Keratinocyte (primary cell): ENCODE measurements at regions not wholly inside any gene's neighbourhood (a gene's known extent, or its start where the extent isn't known, plus 50 kb on each side); places are given as distances from the start of the nearest gene placed in this dataset.

ENCODE experiments used
- DNase-seq: peaks from one replicate; pipeline ENCODE4 v3.0.0-alpha.2; 2011; ENCODE audit warnings: low read depth, missing footprints, low spot score
- FAIRE-seq: peaks from 2 replicates; lab custom pipeline; 2011; peaks lifted over from hg19 to GRCh38; lab: Jason Lieb, UNC
- H2AFZ ChIP-seq: 2 replicates; pipeline ENCODE4 v1.6.0; 2012; ENCODE audit warnings: low read length, control low read depth, inconsistent platforms; ENCODE audit not compliant: control insufficient read depth
- H3K27ac ChIP-seq: 2 replicates; pipeline ENCODE4 v1.5.1; 2011; ENCODE audit warnings: low read length; ENCODE audit not compliant: control insufficient read depth, insufficient read depth
- H3K27me3 ChIP-seq: 3 replicates; pipeline ENCODE4 v1.6.0; 2011; ENCODE audit warnings: low read length; ENCODE audit not compliant: control insufficient read depth, insufficient read depth; ENCODE audit errors: extremely low read depth
- H3K36me3 ChIP-seq, 2 experiments: 2 replicates in 1 of 2; 3 replicates in 1 of 2; pipeline ENCODE4 v1.5.1; 2011; ENCODE audit warnings: low read length in 2 of 2, mild to moderate bottlenecking in 1 of 2; ENCODE audit not compliant: control insufficient read depth in 2 of 2, insufficient read depth in 2 of 2; ENCODE audit errors: extremely low read depth in 1 of 2
- H3K4me1 ChIP-seq: 3 replicates; pipeline ENCODE4 v1.5.1; 2011; ENCODE audit warnings: low read length; ENCODE audit not compliant: control insufficient read depth, insufficient read depth; ENCODE audit errors: extremely low read depth
- H3K4me2 ChIP-seq: 3 replicates; pipeline ENCODE4 v1.6.0; 2011; ENCODE audit warnings: low read depth, low read length; ENCODE audit not compliant: control insufficient read depth, insufficient read depth; ENCODE audit errors: extremely low read depth
- H3K4me3 ChIP-seq, 3 experiments: fragments of 200-600 bp in 1 of 3; sonication (generic) in 1 of 3; 2 replicates in 2 of 3; 3 replicates in 1 of 3; pipeline ENCODE4 v1.5.1; 2011 to 2016; ENCODE audit warnings: low read length in 3 of 3, mild to moderate bottlenecking in 3 of 3, control low read depth in 2 of 3, inconsistent platforms in 1 of 3, low read depth in 1 of 3, mixed read lengths in 1 of 3, mixed run types in 1 of 3, moderate library complexity in 1 of 3; ENCODE audit not compliant: control insufficient read depth in 2 of 3, insufficient read depth in 2 of 3; ENCODE audit errors: extremely low read depth in 1 of 3
- H3K79me2 ChIP-seq: 2 replicates; pipeline ENCODE4 v1.6.0; 2012; ENCODE audit warnings: low read length; ENCODE audit not compliant: control insufficient read depth, insufficient read depth
- H3K9ac ChIP-seq: 3 replicates; pipeline ENCODE4 v1.6.0; 2011; ENCODE audit warnings: low read length; ENCODE audit not compliant: control insufficient read depth, insufficient read depth; ENCODE audit errors: extremely low read depth
- H3K9me1 ChIP-seq: 3 replicates; pipeline ENCODE4 v1.6.0; 2011; ENCODE audit warnings: low read length; ENCODE audit not compliant: control insufficient read depth, insufficient read depth; ENCODE audit errors: extremely low read depth
- H3K9me3 ChIP-seq: 2 replicates; pipeline ENCODE4 v1.5.1; 2012; ENCODE audit warnings: low read depth, low read length; ENCODE audit not compliant: control insufficient read depth
- H4K20me1 ChIP-seq: 3 replicates; pipeline ENCODE4 v1.6.0; 2011; ENCODE audit warnings: low read length; ENCODE audit not compliant: control insufficient read depth, insufficient read depth; ENCODE audit errors: extremely low read depth
- CTCF ChIP-seq, 3 experiments: IDR thresholded peaks in 1 of 3; conservative IDR thresholded peaks in 1 of 3; optimal IDR thresholded peaks in 1 of 3; 2 replicates in 2 of 3; 3 replicates in 1 of 3; pipeline versions ENCODE3 to v1.5.1; 2011; ENCODE audit warnings: low read length in 3 of 3, mild to moderate bottlenecking in 3 of 3, moderate library complexity in 2 of 3, control low read depth in 1 of 3, inconsistent platforms in 1 of 3; ENCODE audit not compliant: insufficient read depth in 2 of 3; ENCODE audit errors: extremely low read depth in 1 of 3
- EZH2 ChIP-seq: IDR thresholded peaks from one replicate; pipeline ENCODE4 v1.6.1; 2012; ENCODE audit warnings: inconsistent platforms, mild to moderate bottlenecking, low read length, moderate library complexity
- dilution Hi-C: fragments of 300-500 bp; cut with MboI; formaldehyde crosslinking; loops from one replicate; pipeline ENCODE4 v1.7.0; 2020; ENCODE audit warnings: low sequenced_read_pairs; ENCODE audit not compliant: extremely low pct_ligation_motif_present

DNA sequence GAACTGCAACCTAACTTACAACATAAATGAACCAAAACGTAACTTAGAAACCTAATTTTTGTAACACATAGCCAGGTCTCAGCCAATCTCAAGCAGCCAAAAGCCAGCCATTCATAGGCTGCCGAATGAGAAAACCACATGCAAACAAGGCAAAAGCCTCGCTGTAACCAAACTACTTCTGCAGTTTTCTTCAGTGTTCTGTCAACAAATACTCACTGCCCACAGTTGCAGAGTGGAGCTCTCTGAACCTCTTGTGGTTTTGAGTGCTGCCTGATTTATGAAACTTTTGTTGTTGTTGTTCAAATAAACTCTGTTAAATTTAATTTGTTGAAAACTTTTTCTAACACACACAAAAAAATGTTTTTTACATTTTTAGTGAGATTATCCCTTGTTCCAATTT lies 251.2 kb downstream of the PAPSS1 start:
- no peak overlapping the region for H3K27ac ChIP-seq
- no peak for FAIRE-seq
- H3K4me2 ChIP-seq: no peak overlapping the region
- H4K20me1 ChIP-seq: no peaks in the 10 kb centered on the region
- H3K79me2 ChIP-seq: no peaks in the 10 kb centered on the region
- no peak overlapping the region for H3K9ac ChIP-seq
- no peaks in the 10 kb centered on the region for H3K9me3 ChIP-seq
- TF ChIP-seq EZH2 (no peak), CTCF (optimal IDR thresholded peaks at IDR 0.05 in 1 of 3, IDR thresholded peaks at IDR 0.05 in 1 of 3, conservative IDR thresholded peaks at IDR 0.05 in 1 of 3; ENCODE audit: extremely low read depth in 1 of 3, insufficient read depth in 2 of 3, low read length in 3 of 3) (no peak)
- H3K36me3 ChIP-seq: no peaks in the 10 kb centered on the region
- H3K4me3 ChIP-seq: no peak overlapping the region
- no peaks in the 10 kb centered on the region for H3K4me1 ChIP-seq
- DNase-seq: no peak
- dilution Hi-C loops: no loop called here
- no peaks in the 10 kb centered on the region for H3K9me1 ChIP-seq
- no peaks in the 10 kb centered on the region for H3K27me3 ChIP-seq
- no peak overlapping the region for H2AFZ ChIP-seq

- H3K4me1 ChIP-seq: no peaks in the 10 kb centered on the region
- H3K9me3 ChIP-seq: no peaks in the 10 kb centered on the region
- no peaks in the 10 kb centered on the region for H3K36me3 ChIP-seq
- FAIRE-seq (no peak), DNase-seq (no peak)
- H3K27ac ChIP-seq: no peak overlapping the region
- no peak overlapping the region for H3K4me3 ChIP-seq
- no peak overlapping the region for H3K9ac ChIP-seq
- no peak for TF ChIP-seq EZH2
- no peak for TF ChIP-seq CTCF (optimal IDR thresholded peaks at IDR 0.05 in 1 of 3, IDR thresholded peaks at IDR 0.05 in 1 of 3, conservative IDR thresholded peaks at IDR 0.05 in 1 of 3; ENCODE audit: extremely low read depth in 1 of 3, insufficient read depth in 2 of 3, low read length in 3 of 3)
- no peaks in the 10 kb centered on the region for H3K79me2 ChIP-seq
- H4K20me1 ChIP-seq: no peaks in the 10 kb centered on the region
- H3K9me1 ChIP-seq: no peaks in the 10 kb centered on the region
- no peak overlapping the region for H2AFZ ChIP-seq
- H3K4me2 ChIP-seq: no peak overlapping the region
- dilution Hi-C loops: no loop called here
- H3K27me3 ChIP-seq: no peaks in the 10 kb centered on the region
Observed at GRCh38 chr4:107468156-107468555, 251.9 kb downstream of the PAPSS1 start.
